CD4-positive, alpha-beta T cell treated with Interleukin-4 for 4 hours (primary cell): ENCODE measurements at regions not wholly inside any gene's neighbourhood (a gene's known extent, or its start where the extent isn't known, plus 50 kb on each side); places are given as distances from the start of the nearest gene placed in this dataset.

Experiments used
- DNase-seq: peaks from one replicate; pipeline ENCODE4 v3.0.0-alpha.2; 2020

DNA sequence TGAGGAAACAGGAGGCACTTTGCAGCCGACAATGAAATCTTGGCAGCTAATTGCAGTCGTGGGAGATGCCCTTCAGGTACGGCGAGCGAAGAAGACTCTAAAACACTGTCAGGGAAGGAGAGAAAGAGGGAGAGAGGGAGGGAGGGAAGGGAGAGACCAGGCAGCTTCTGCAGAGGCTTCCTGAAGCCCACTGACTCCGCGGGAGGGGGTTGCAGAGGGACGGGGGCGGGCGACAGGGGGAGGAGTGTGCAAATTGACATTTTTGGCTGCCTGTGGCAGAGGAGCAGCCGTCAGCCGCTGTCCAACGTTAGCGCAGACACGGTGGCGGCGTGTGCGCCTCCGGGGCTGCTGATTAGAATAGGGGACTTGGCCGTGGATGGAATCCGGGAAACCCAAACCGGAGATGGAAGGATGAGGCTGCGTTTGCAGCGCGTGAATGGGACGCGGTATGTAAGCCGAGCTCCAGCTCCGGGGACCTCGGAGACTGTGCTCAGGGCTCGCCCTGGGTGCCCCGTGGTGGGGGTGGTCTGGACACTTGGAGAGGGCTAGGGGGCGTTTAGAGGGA is 849.1 kb upstream of the RBFOX1 start:
- no peak for DNase-seq

DNA sequence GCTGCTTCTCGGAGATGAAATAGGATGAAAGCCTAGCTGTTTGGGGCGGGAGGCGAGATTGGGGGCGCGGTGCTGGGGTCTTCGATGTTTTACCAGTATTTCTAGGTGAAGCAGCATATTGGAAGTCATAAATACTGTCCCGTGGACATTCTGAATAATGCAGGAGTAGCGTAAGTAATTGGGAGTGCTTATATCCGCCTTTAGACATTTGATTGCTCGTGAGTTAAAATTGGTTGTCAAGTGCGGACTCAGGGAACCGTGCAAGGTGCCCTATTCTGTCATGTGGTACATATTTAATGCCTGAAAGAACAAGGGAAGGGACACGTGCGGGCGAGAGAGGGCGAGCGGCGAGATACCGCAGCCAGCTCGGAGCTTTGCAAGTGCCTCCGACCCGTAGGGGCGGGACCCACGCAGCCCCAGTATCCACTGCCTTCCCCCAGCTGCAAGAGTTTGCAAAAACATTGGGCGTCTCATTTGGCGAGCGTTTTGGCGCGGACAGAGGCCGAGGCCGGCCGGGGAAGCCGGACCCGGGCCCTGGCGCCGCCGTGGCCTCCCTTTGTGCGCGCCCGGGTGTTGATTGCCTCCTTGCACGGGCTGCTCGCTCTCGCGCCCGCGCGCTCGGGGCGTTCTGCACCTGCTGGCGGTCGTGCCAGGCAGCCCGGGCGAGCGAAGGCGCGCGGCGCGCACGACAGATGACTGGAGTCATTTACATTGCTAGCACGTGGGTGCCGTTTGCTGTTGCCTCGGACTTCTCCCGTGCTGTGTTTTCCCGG is 849.8 kb upstream of the RBFOX1 start:
- DNase-seq: no peak

DNA sequence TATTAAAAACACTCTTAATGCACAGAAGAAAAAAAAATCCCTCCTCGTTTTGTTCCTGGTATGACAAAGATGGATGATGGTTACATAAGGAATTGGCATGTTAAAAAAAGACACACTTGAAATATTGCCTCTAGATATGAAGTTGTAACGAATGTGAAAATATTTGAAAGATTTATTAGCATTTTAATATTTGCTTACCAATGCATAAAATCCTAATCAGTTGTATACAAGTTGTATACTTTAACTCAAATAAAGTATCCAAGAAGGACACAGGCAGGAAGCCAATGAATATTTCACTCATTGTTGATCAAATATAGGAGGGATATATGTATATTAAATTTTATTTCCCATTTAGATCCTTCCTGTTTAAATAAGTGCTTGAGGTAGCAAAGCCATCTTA is 850.8 kb upstream of the RBFOX1 start:
- no peak for DNase-seq

DNA sequence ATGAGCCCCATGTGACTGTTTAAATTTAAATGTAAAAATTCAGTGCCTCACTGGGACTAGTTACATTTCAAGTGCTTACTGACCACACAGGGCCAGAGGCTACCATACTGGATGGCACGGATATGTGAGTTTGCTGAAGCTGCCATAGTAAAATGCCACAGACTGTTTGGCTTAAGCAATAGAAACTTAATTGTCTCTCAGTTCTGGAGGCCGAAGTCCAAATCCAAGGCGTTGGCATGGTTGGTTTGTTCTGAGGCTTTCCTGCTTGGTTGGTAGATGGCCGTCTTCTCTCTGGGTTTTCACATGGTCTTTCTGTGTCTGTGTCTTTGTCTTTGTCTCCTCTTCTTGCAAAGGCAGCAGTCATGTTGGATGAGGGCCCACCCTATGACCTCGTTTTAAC is 878.9 kb upstream of the RBFOX1 start:
- DNase-seq: no peak

DNA sequence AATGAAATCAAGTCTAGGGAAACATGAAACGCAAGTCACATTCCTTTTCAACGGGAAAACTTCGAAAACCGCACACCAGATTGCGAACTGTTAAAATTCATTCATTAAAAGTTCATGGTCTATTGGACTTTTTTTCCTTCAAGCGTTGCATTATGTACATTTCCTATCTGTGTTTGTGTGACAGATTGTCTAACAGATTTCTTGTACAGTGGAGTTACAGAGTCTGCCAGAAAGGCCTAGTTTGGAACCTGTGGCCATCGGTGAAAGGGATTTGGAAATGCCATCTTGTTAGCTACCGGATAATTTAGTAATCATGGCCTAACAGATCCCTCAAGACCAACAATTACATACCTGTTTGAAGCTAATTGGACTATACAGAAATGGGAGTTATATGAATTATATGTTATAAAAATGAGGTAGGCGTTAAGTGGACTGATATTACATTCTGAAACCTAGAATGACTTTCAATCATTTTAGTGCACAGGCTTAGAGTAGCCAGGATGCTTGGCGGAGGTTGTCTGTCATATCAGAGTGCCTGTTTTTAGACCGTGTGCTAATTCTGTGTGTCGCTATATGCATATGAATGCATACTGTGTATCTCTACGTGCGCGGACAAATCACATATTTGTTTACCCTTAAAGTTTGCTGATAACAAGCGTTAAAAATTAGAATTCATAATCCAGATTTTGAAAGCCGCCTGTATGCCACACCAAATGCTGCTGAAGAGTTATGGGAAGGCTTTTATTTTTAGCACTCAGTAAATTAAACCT is 885.4 kb upstream of the RBFOX1 start:
- DNase-seq: no peak

DNA sequence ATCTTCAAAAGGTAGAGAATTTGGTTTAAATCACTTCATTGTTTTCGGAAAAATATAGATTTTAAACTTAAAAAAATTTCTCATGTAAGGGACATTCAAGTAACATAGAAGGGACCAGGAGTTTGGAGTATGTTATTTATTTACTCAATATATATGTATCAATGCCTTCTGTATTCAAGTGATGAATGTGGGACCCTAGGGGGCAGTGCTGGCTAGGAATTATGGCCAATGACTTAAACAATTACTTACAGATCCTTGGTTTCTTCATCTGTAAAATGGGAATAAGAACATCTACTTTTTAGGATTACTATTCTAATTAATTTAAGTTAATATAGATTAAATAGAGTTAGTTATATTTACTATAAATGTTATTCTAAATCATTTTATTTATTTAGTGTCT is 886.3 kb upstream of the RBFOX1 start:
- no peak for DNase-seq

DNA sequence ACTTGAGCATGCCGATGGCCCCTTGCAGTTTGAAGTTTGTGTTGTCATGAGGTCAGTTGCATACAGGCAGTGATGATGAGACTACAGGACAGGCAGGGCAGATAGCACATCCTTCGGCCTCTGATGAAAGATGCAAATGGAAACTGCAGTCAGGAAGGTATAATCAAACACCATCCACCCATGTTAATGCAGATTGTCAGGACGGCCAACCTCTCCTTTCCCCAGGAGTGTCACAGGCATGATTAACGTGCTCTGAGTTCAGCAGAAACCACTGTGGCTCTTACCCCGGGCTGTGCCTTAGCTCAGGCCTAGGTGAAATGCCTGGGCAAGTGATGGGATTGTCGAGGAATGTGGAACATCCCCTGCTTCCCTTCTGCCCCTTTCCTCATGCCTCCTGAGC is 893.5 kb upstream of the RBFOX1 start:
- no peak for DNase-seq

DNA sequence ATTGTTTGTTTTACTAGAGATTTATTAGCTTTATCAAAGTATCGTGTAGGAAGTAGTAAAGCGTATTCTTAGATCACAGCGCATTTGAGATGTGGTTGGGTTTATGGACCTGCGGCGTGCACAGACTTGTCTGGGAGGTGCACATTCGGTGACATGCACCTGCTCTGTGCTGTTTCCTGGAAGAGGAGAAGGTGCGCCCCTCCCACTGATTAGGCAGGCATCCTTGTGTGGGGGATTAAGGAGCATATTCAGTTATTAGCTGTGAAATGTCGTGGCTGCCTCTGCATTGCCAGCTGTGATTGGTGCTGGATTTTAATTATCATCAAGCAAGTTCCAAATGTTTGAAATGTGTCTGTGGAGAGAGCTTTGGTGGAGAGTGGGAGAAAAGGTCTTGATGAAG is 903.8 kb upstream of the RBFOX1 start:
- DNase-seq: no peak

DNA sequence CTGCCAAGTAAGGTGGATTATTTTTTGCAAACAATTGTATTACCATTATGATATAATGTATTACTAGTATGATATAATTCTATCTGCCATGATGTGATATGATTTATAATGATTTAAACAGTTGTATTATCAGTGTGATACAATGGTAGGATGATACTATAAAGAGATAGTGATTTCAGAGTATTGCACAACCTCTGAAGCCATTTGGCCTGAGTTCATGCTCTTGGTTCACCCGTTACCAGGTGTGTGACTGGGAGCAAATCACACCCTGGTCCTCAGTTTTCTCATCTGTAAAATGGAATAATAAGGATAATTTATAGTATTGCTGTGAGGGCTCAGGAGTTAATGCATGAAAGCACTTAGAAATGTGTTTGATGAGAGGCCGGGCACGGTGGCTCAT is 905.0 kb upstream of the RBFOX1 start:
- no peak for DNase-seq

DNA sequence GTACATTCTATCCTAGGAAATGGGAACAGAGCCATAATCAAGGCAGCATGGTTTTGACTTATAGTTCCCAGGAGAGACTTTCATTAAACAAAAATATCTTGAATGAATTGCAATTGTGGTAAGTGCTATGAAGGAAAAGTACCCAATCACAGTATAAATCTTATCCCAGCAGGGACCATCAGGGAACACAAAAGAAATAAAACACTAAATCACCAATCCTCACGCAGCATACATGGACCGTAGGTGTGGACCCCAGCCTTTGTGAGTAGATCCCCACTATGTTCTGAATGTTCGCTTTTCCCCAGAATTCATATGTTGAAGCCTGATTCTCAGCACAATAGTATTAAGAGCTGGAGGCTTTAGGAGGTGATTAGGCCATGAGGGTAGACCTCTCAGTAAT is 925.0 kb upstream of the RBFOX1 start:
- no peak for DNase-seq

DNA sequence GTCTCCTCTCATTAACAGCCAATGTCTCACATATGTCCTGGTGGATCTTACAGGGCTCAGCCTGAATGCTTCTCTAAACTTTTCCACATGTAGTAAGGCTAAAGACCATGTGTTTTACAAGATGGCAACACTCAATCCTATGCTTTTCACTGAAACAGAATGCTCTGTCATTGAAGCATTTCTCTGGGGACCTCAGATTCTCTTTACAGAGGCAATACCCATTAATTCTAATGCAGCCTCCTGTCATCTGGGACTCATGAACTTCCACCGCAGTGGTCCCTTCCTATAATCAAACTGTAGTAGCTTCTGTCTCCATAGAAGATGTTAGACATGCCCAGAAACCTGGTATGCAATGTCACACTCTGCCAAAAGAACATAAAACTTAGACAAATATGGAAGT is 926.6 kb upstream of the RBFOX1 start:
- DNase-seq: no peak

DNA sequence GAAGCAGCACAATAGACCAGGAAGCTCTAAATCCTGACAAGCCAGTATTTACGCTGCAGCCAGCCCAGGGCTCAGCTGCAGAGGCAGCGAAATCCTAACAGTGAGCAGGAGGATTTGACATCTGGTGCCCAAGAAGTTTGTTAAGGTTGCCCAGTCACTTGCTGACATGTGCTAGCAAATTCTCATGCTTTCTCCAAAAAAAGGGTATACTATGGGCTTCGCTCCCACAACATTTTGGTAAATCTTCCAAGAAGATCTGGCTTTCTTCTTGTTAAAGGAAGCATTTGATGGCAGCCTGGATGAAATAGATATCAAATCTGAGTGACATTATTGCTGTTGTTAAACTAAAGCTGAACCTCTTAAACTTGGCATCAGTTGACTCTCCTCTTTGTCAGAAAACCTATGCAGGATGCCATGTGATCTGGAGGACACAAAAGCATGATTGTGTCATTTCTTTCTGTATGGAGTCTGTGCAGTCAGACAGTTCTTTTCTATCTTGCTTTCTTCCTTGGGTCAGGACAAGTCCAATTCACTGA is 949.7 kb upstream of the RBFOX1 start:
- no peak for DNase-seq

DNA sequence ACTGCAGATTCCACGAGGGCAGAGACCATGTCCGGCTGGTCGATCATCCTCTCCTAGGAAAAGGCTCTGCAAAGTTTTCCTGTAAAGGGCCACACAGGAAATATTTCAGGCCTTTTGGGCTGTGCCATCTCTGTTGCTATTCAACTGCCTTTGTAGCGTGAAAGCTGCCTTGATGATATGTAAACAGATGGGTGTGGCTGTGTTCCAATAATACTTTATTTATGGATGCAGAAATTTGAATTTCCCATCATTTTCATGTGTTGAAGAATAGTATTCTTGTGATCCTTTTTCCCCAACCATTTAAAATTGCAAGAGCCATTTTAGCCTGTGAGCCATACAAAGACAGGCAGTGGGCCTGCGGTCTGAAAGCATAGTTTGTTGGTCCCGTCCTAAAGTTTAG is 950.7 kb upstream of the RBFOX1 start:
- DNase-seq: no peak

DNA sequence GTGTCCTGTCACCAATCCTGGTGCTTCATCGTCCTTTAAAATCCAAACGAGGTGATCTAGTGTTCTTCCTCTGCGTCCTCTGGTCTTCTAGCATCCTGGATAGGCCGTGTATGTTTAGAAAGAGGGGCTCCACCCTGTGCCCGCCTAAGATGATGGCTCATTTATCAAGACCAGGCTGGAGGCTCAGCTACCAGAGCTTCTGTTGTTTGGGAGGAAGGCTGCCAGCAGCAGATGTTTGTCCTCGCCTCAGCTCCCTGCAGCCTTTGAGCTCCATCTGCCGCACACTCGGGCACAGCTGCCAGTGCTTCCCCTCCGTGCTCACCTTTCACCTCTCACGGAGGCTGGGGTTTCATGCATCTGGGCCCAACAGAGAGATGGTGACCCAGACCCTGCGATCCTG is 954.7 kb upstream of the RBFOX1 start:
- no peak for DNase-seq

DNA sequence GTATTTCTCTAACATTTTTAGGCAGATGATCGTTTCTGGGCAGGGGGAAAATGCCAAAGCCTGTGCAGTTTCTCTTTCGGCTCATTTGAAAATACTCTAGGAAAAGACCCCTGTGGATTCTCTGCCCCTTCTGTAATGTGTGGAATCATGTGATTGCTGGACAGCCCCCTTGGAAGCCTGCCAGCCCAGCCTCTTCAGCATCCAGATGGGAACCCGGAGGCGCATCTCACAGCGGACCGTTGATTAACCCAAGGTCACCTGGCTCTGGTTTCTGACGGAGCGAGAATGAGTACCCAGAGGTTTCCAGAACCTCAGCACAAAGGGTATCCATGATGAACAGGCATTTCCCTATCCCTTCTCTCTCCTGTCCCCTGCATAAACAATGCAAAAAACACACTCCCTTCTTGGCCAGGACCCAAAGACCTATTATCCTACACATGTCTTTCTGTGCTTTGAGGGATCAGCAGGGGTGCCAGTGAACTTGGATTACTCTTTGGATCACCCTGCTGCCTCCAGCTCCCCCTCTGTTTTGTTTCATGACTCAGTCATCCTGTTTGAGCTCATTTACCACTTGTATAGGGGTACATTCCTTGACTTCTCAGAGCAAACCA is 957.1 kb upstream of the RBFOX1 start:
- no peak for DNase-seq

DNA sequence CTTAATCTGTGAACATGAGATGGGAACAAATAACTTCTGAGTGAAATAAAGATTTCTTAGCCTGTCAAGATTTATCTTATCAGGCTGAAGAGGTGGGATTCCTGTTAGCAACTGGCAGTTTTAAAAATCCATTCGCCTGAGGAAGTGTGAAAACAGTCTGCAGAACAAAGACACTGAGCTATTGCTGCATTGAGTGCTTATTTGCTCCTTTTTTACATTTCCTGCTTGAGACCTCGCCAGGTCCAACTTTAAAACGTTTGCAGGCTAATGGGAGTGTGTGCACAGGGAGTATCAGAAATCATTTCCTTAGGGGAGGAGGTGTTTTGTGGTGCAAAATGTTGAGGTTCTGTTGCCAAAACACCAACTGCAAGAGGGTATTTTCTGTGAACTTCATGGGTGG is 957.8 kb upstream of the RBFOX1 start:
- DNase-seq: no peak

DNA sequence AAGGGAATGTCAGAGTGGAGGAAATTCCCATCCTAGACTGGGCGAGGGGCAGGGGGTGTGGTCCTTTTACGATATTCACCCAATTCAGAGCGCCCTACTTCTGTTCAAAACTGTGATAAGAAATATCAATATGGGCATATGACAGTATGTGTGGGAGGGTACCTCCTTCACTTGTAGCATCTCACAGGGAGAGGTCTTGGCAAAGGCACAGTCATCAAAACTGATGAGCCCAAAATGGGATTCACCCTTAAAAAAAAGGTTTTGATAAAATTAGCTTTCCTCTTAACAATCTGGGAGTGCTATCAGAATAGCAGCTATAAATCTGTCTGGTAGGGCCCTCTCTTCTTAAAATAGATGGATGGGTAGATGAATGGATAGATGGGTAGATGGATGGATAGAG is 967.8 kb upstream of the RBFOX1 start:
- DNase-seq: no peak

DNA sequence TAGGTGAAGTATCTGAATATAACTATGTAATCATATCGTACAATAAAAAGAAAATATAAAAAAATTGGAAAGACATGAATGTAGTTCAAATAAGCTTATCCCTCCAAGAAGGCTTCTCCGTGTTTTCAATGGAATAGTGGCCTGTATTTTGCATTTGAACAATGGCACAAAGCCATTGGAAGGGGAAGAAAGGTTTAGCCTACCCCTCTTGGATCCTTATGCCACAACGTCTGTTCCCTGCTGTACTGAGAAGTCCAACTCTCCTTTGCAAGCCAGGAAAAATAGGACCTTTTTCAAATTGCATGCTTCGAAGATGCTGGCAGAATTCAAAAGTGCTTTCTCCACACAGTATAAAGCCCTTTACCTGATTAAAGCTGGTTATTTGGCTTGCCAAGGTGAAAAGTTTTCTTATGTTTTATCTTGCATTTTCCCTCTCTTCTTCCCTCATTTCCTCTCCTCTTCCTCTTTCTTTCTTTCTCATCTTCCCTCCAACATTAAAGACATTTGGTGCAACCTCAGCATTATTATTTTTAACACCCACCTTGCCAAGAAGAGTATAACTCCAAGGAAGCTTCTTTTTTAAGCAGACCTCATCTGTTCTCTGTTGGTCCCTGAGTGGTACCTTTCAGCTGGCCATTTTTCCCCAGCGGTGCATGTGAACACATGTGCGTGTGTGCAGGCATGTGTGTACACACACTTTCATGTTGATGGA is 968.6 kb upstream of the RBFOX1 start:
- no peak for DNase-seq

DNA sequence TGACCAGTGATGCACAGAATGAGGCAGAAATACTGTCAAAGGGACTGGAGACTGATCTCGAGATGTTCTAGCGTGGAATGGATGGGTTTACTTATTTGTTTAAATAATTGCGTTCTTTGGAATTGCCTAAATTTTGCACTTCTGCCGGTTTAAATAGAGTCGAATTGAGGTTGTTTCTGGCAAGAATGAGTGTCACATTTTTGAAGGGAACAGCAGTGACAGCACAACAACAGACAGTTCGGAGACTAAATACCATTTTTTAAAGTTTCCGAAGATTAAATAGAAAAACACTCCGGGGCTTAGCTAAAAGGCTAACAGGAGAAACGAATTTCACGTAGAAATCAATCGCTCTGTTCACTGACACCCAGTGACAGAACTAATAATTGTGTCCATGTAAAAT is 969.2 kb upstream of the RBFOX1 start:
- DNase-seq: no peak

DNA sequence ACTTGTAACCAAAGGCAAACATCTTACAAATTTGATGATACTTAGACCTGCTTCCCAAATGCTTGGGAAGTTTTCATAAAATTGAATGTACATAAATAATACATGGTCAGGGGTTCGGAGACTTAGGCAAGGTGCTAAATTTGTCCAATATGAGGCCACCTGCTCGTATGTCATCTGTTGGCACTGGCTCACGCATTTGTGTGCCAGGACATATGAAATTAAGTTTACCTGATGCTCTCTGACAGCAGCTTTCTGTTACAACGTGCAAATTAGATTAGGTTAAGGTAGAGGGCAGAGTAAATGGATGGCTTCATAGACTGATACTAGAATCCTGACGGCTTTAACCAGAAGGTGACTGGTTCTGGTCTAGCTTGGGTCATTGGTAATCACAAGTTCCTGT is 970.3 kb upstream of the RBFOX1 start:
- no peak for DNase-seq

DNA sequence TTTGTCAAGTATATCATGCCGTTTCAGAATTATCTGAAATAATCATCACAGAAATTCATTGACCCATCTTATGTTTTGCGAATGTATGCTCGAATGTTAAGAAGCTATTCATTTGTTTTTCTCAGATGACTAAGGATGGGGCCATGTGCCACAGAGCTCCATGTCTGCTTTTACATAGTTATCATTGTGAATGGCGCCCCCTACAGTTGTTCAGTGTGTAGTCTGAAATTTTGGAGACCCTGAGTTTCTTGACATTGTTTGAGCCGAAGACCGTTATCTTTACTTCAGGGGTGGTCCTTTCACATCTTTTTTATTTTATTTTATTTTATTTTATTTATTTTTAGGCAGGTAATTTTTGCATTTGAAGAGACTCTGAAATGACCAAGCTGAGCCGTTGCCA is 972.0 kb upstream of the RBFOX1 start:
- DNase-seq: no peak

DNA sequence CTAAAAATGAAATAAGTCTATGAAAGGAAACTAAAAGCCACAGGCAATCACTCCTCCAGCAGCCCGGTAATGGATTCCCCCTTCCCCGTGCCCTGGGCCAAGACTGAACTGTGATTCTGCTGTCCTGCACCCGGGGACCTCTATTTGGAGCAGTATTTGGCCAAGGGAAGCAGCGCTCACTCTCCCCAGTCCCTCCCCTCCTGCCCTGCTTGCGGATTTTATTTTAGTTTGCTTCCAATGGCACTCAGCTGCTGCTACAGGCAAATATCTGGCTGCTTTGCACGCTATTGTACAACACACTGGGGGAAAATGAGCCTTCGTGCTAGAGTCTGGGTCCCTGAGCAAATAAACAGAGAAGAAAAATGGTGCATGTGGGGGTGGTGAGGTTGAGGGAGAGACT is 975.7 kb upstream of the RBFOX1 start:
- DNase-seq: no peak

DNA sequence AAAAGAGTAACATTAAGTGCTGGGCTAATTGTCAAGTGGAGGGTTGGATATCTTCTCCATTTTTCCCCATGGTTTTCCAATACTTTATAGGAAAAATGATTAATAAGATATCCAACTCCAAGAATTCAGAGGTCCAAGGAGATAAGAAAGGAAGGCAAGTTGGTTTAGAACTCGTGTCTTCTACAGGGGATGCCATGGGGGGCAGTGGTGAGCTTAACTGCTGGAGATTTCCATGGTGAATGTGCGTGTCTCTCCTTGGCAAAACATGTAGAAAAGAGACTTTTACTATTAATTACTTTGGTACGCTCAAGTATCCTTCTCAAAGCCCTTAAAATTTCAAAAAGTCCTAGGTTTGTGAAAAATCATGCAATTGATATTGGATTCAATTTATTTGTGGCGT is 982.9 kb upstream of the RBFOX1 start:
- DNase-seq: no peak
